Right ventricle myocardium superior (tissue), 1 donor: ENCODE measurements at regions not wholly inside any gene's neighbourhood (a gene's known extent, or its start where the extent isn't known, plus 50 kb on each side); places are given as distances from the start of the nearest gene placed in this dataset.

ENCODE experiments used
- ATAC-seq: fragments of 200-7000 bp; cut with Tn5 transposase; one replicate; pipeline ENCODE4 v1.9.1; 2020; ENCODE audit warnings: mild to moderate bottlenecking; ENCODE audit not compliant: poor library complexity
- DNase-seq: peaks from one replicate; pipeline ENCODE4 v3.0.0-alpha.2; 2020
- intact Hi-C: fragments of 100-400 bp; cut with DNase I; formaldehyde crosslinking; loops from one replicate; pipeline ENCODE4 v1.11.2; 2022
- donor health status: DM: no; HTN: yes; CAD: no; lungs with severe emphysema.

DNA sequence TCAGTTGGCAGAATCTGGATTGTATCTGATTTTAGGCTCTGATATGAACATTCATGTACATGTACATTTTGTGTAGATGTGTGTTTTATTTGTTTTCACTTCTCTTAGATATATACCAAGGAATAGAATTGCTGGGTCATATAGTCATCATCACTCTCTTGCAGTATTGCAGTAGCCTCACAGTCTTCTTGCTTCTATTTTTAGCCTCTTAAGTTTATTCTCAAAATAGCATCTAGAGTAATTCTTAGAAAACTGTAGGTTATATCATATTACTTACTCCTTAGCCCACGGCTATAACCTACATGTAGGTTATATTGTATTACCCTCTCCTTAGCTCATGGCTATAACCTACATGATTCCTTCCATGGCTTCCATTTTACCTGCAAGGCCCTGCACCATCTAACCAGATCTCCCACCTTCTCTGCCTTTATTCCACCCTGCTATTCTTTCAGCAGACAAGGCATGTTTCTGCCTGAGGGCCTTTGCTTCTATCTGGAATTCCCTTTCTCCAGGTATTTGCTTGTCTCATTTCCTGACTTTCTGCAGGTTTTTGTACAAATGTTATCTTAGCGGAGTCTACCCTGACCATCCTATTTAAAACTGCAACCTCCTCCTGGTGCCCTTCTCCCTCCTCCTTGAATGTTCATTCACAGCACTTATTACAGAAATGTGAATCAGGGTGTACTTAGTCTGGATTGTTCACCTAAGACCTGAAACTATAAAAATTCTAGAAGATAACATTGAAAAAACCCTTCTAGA, 109.0 kb upstream of the ETV3 start:
- intact Hi-C loops, result no loop called here
- no peak for ATAC-seq
- no peak for DNase-seq

DNA sequence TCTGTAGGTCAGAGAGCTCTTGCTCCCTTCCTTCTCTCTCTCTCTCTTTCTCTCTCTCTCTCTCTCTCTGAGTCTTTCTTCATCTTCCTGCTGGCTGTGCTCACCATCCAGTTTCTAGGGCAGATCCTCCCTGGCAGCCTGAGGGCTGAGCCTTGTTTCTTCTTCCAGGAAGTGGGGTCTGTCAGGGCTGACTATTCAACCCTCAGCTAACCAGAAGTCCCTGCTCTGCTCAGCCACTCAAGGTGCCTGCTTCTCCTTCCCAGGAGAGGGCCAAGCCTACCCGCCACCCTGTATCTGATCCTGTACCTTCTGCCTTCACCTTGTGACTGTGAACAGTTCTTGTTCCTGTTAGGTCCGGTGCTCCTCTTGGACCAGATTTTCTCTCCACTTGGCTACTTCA, 107.6 kb upstream of the ETV3 start:
- ATAC-seq (no peak), DNase-seq (no peak)
- intact Hi-C loops, result no loop called here

DNA sequence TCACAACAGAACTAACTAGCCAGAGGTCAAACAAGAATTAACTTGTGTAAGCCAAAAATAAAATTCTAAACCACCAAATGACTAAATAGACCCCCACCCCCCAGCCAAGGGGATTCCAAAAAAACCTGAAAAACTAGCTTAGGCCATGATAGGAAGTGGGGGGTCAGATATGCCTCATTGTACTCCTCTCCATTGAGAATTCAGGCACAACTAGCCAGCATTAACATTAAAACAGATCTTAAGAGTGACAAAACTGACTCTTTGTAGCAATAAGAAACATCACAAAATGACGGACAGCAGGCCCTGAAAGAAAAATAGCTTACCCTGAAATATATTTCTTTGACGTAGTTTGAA, 103.0 kb upstream of the ETV3 start:
- intact Hi-C loops, result no loop called here
- no peak for DNase-seq
- no peak for ATAC-seq

DNA sequence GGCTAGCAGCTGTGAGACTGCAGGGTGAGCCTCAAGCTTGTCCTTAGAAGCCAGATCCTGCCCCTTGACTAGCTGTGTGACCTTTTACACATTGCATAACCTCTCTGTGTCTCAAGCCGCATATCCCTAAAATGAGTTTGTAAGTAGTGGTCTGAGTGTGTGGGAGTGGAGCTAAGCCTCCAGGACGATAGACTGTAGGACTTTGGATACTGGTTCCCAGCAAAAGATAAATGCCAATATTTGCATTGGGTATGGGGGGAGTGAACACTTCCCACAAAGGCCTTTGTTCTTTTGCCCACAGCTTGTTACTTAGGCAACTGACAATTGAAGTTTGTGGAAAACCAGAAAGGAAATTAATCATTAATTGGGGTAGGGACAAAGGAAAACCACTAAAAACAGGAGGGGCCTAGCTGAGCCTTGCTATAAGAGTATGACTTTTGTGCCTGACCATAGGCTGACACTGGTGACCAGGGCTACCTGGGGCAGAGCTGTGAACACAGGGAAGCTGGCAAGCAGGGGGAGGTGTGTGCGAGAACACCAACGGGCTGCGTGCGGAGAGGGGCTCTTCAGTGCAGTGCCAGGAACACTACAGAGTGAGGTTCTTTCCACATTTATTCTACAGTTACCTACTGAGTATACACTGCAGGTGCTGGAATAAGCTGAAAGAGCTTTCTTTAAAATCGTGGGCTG, 102.4 kb upstream of the ETV3 start:
- ATAC-seq (no peak), DNase-seq (no peak)
- intact Hi-C loops, result no loop called here

DNA sequence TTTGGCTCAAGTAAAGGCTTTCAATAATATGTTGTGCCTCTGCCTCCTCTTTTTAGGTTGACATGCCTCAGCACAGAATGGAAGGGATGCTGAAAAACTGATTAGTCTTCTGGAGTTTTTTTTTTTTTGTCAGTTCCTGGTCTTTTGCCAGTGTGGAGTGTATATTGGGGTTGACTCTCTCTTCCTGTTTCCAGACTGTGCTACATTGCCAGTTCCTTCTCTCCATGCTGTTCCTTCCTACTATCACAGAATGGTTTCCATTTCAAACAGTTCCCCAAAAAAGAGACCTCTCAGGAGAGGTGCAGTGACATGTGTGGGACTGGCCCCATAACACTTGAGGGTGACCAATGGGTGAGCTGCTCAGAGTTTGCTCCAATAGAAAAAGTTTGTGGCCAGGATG, 101.7 kb upstream of the ETV3 start:
- intact Hi-C loops, result no loop called here
- DNase-seq (no peak), ATAC-seq (no peak)

DNA sequence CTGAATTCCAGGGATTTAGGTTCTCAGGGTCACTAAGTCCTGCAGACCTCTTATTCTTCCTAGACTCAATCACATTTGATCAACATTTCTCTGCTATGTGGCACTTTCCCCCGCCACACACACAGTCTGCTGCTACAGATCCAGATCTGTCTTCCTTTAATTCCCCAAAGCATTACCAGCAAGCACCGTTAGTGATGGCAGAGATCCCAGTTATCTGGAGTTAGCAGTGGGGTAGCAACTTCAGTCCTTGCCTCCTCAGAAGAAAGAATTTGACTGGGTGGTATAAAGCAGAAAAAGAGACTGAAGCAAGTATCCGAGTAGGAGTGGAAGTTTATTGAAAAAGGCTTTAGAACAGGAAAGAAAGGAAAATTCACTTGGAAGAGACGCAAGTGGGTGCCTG, 100.4 kb upstream of the ETV3 start:
- intact Hi-C loops, result no loop called here
- DNase-seq, result no peak
- ATAC-seq, result no peak

DNA sequence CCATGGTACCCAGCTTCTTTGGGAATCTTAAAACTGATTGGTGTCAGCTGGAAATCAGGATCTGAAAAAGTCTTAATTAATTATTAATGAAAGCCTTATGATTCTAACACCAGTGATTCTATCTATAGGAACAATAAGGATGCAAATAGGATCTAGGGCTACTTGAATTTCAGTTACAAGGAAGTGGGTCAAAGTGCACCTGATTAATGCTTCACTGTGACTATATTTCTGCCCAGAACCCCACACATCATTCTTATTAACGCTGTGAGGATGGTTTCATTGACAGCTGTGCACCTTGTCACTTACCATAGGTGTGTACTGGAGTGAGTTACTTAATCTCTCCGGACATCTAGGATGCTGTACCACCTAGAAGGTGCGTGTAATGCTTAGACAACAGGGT, 99.8 kb upstream of the ETV3 start:
- intact Hi-C loops, result no loop called here
- no peak for DNase-seq
- ATAC-seq, result no peak

DNA sequence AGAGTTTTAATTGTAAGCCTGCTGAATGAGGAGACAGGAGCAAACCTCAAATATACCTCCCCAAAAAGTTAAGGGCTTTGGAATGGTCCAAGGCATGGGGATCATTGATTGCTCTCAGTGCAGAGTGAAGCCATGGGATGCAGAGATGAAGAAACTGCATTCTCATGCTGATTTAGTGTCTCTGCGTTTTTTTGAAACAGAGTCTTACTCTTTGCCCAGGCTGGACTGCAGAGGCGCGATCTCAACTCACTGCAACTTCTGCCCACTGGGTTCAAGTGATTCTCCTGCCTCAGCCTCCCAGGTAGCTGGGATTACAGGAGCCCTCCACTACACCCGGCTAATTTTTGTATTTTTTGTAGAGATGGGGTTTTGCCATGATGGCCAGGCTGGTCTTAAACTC, 99.3 kb upstream of the ETV3 start:
- no peak for DNase-seq
- intact Hi-C loops, result no loop called here
- ATAC-seq, result no peak

DNA sequence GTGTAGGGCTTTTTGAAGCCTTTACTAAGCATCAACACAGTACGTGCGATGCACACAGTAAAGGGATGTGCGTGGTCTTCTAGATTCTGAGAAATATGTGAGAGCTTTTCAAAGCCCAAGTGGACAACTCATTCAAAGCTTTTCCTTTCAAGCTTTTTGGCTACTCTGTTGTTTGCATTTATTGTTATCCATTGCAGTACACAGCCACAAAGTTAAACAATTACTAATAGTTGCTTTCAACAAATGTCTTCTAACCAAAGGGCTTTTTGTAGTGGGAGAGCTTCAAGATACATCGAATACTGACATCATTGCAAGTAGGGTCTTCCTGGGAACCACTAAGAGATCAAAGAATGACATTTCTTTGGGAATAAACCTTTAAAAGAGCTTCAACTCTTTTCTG, 97.9 kb upstream of the ETV3 start:
- DNase-seq (no peak), ATAC-seq (no peak)
- intact Hi-C loops, result no loop called here

DNA sequence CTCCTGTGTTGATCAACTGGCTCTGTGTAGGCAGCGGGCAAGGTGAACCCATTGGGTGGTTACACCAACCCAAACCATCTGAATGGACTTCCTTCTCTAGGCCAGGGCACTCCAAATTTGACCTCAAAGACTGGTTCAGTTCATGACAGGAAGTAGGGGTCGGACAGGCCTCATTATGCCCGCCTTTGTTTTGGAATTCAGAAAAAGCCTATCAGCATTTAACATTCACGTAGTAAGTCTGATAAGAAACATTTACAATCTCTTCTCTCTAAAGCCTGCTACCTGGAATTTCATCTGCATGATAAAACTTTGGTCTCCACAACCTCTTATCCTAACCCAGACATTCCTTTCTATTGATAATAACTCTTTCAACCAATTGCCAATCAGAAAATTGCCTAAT, 97.1 kb upstream of the ETV3 start:
- DNase-seq, result no peak
- intact Hi-C loops, result no loop called here
- ATAC-seq, result no peak

DNA sequence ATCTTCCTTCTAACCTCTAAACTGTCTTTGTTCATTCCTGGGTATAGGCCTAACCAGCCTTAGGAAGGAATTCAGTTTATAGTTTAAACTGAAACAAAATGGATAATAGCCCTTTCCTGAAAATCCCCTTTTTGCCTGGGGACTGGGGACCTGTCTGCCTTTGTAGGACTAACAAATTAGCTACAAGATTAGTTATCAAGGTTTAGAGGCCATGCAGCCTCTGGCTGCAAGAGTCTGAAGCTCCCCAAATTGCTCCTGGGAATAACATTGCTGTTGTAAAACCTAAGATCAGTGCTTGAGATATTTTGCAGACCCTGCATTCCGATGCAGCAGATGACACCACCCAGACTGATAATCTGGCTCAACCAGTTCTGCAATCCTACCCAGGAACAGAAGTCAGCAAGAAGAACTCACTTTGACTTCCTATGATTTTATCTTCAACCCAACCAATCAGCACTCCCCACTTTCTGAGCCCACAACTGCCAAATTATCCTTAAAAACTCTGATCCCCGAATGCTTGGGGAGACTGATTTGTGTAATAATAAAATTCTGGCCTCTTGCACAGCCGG, 96.6 kb upstream of the ETV3 start:
- ATAC-seq (no peak), DNase-seq (no peak)
- intact Hi-C loops, result no loop called here

DNA sequence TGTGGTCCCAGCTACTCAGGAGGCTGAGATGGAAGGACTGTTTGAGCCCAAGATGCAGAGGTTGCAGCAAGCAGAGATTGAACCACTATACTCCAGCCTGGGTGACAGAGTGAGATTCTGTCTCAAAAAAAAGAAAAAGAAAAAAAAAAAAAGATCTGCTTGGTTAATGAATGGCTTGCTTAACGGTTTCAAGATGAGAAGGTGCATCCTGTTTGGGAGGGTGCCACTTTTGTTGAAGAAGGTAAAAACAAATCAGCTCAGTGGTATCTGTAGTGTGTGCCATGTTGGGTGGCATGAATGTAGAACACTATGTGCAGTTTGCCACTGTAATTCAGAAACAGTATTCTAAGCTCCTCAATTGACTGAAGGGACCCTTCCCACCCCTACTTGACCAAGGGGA, 94.9 kb upstream of the ETV3 start:
- no peak for DNase-seq

DNA sequence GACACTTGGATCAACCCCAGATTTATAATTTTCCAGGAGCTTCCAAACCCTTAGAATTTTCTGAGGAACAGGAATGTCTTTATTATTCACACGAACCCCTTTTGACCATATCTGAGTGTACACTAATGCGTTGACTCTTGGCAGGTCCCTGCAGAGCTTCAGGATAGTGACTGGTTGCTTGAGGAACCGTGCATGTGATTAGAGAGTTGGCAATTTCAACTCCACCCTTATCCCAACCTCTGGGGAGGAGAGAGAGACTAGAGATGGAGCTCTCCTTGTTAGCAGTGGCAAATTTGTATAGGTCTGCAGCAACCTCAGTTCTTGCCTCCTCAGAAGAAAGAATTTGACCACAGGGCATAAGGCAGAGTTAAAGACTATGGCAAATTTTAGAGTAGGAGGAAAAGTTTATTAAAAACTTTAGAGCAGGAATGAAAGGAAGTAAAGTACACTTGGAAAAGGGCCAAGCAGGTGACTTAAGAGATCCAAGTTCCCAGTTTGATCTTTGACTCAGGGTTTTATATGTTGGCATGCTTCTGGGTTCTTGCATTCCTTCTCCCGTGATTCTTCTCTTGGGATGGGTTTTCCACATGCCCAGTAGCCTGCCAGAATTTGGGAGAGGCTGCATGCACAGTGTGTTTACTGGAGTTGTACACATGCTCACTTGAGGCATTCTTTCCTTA, 93.8 kb upstream of the ETV3 start:
- DNase-seq (no peak), ATAC-seq (no peak)
- intact Hi-C loops, result no loop called here

More for the DNA sequence above, 94.9 kb upstream of the ETV3 start:
- intact Hi-C loops, result no loop called here
- ATAC-seq, result no peak

DNA sequence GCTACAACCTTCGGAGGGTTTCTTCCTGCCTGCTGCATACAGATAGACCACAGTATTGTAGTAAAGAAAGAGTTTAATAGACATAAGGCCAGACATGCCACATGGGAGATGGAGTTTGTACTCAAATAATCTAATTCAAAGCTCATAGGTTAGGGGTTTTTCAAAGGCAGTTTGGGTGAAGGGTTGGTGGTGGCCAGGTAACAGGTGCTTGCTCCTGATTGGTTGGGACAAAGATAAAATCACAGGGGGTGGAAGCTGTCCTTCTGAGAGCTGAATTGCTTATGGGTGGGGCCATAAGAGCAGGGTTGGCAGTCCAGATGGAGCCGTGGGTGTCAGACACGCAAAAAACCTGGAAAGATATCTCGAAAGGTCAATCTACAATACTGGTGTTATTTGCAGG, 92.3 kb upstream of the ETV3 start:
- DNase-seq (no peak), ATAC-seq (no peak)
- intact Hi-C loops, result no loop called here

DNA sequence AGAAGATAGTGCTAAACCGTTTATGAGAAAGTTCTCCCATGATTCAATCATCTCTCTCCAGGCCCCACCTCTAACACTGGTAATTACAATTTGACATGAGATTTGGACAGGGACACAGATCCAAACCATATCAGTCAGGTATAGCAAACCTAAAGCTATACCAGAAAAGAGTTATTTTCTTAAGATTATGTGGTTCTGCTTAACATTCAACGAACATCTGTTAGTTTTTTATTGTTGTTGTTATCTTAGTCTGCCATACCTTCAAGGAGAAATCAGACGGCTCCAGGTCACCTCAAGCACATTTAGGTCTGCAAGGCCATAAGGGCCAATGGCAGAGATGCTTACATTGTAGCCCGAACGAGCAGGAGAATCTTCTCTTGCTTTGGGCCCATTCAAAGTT, 89.5 kb upstream of the ETV3 start:
- ATAC-seq, result no peak
- no peak for DNase-seq
- intact Hi-C loops, result no loop called here

DNA sequence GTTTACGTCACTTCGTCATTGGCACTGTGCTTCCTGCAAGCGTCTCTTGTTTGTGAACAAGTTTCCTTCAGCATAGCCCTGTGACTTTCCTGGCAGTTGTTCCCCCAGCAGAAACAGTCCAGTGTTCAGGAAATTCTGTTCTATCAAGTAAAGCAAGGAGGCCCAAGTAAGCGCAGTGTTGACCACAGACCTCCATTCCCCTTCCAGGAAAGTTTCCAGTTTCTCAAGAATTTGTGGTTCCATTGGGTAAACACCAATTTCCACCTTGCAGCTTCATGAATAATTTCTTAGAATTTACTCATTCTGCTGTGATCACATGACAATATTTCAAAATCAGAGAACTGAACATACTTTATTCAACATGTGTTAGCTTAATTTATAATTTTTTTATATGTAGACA, 88.5 kb upstream of the ETV3 start:
- no peak for DNase-seq
- intact Hi-C loops, result no loop called here
- no peak for ATAC-seq

DNA sequence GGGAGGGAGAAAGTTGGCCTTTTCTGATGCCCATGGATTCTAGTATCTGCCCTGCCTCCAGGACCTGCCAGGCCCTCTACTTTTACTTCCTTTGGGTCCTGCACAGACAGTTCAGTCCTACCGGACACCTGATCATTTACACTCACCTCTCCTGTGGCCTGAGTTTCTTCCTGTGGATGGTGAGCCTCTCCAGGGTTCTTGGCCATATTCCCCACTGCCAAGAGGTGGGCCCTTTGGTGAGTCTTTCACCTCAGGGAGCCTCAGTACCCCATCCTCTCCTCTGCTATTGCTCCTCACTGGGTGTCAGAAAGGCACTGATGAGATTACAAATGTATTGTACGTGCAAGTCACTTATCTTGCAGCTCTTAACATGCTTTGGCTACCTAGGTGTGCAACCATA, 81.4 kb upstream of the ETV3 start:
- ATAC-seq (no peak), DNase-seq (no peak)
- intact Hi-C loops, result no loop called here

DNA sequence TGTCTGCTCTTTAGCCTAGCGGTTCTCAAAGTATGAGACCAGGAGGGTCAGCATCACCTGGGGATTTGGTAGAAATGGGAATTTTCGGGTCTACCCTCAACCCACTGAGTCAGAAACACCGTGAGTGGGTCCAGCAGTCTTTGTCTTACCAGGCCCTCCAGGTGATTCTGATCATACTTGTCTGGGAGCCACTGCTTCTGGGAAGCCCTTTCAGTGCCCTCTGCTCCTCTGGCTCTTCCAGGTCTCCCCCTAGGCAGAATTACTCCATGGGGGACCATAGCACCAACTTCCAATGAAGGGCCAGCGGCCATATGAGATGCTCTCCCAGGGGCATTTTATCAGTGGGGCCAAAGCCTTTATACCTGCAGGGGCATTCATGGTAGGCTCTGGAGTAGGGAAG, 81.0 kb upstream of the ETV3 start:
- DNase-seq (no peak), ATAC-seq (no peak)
- intact Hi-C loops, result no loop called here

DNA sequence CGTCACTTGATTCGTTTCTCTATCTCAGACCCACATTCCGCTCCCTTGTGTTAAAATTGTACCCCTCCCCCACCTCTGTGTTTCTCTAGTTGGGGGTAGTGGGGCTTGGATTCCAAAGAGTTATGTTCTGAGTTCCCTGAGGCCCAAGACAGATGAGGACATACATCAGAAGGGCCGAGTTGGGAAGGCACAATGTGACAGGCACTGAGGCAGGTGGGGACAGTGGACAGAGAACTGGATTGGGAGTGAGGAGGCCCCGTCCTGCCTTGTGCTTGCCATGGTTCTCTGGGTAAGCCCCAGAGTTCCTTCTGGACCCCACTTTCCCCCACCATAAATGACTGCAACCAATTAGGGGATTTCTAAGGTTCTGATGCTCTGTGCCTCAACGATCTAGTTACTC, 80.5 kb upstream of the ETV3 start:
- intact Hi-C loops, result no loop called here
- ATAC-seq, result no peak

DNA sequence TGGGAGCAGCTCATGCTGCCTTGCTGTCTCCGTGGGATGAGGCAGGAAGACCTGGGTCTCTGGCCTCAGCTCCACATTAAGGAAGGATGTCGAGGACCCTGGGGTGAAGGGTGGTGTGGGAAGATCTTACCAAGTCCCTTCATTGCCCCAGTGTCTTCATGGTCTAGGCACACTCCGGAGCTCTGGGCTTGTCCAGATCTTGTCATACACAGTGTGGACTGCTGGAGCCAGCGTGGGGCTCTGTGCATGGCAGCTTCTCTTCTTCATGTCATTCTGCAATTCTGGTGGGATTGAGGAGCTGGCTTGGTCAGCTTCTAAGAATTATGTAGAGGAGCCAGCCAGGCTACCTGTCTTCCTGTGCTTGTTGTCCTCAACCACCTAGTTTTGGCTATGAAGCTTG, 79.3 kb upstream of the ETV3 start:
- intact Hi-C loops, result no loop called here
- no peak for ATAC-seq
- DNase-seq, result no peak

More for the DNA sequence above, 80.5 kb upstream of the ETV3 start:
- DNase-seq, result no peak
